ENCODE measurements at regions not wholly inside any gene's neighbourhood (a gene's known extent, or its start where the extent isn't known, plus 50 kb on each side); places are given as distances from the start of the nearest gene placed in this dataset.

- TF ChIP-seq POLR2A (IDR thresholded peaks at IDR 0.05; ENCODE audit: low read length) (no peak), GATA1 (IDR thresholded peaks at IDR 0.05; ENCODE audit: low read depth, low read length) (no peak)
Measured at GRCh38 chr20:9926476-9926875, 87.6 kb upstream of the PAK5 start.

Data from erythroblast (primary cell).